SK-N-MC (cell line): ENCODE measurements at regions not wholly inside any gene's neighbourhood (a gene's known extent, or its start where the extent isn't known, plus 50 kb on each side); places are given as distances from the start of the nearest gene placed in this dataset.

Experiments used
- DNase-seq: peaks from one replicate; pipeline ENCODE4 v3.0.0-alpha.2; 2011; ENCODE audit warnings: low read depth, low spot score
- H3K27ac ChIP-seq: fragments of 200-600 bp; sonication (generic); 2 replicates; pipeline ENCODE4 v1.5.1; 2016; ENCODE audit warnings: mixed run types
- H3K36me3 ChIP-seq: fragments of 200-600 bp; sonication (generic); 2 replicates; pipeline ENCODE4 v1.6.1; 2017; ENCODE audit warnings: antibody characterized with exemption, low read length, mixed read lengths; ENCODE audit not compliant: insufficient read depth
- H3K4me3 ChIP-seq: fragments of 200-600 bp; sonication (generic); 2 replicates; pipeline ENCODE4 v1.5.1; 2016
- H3K9ac ChIP-seq: fragments of 200-600 bp; sonication (generic); 2 replicates; pipeline ENCODE4 v1.8.0; 2017; ENCODE audit warnings: mixed run types, mixed read lengths; ENCODE audit not compliant: insufficient read length
- H3K9me3 ChIP-seq: fragments of 200-600 bp; sonication (generic); 2 replicates; pipeline ENCODE4 v1.6.1; 2017; ENCODE audit warnings: low read depth, mild to moderate bottlenecking, antibody characterized with exemption, low read length, moderate library complexity, mixed read lengths
- EZH2 ChIP-seq: fragments of 200-600 bp; sonication (generic); IDR thresholded peaks from one replicate; pipeline ENCODE4 v1.6.1; 2017; ENCODE audit warnings: antibody characterized with exemption
- FOXP2 ChIP-seq: optimal IDR thresholded peaks from 2 replicates; pipeline ENCODE3; 2011; ENCODE audit warnings: mild to moderate bottlenecking, moderate library complexity; ENCODE audit not compliant: insufficient read depth; ENCODE audit errors: extremely low read length, control extremely low read depth
- POLR2AphosphoS5 ChIP-seq: IDR thresholded peaks from 2 replicates; pipeline ENCODE4 v1.6.1; 2012; ENCODE audit warnings: mild to moderate bottlenecking, low read depth, low read length, borderline replicate concordance

GRCh38 chr1:232470711-232471110, 159.2 kb downstream of the SIPA1L2 start:
- DNase-seq: no peak
- H3K27ac ChIP-seq: no peak overlapping the region
- no peak overlapping the region for H3K9ac ChIP-seq
- no peaks in the 10 kb centered on the region for H3K36me3 ChIP-seq
- no peak for TF ChIP-seq EZH2
- TF ChIP-seq POLR2AphosphoS5: no peak
- no peak for TF ChIP-seq FOXP2
- H3K4me3 ChIP-seq: no peak overlapping the region
- H3K9me3 ChIP-seq: no peaks in the 10 kb centered on the region

DNA sequence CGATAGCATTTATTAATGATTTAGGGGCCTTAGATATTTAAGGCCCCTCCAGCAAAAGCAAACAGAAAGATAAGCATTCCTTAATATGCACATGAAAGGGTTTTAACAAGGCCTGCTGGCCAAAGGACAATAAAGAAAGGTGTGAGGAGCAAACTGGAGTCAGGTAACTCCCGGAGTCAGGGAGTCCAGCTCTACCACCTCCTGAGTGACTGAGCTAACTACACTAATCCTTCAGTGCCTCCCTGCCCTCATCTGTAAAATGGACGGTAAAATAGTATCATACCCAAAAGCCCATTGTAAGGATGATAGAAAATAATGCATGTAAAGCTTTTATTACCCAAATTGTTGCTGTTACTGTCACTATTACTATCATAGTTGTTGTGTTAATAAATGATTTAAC, 161.7 kb downstream of the SIPA1L2 start:
- Histone ChIP-seq H3K27ac (no peak overlapping the region), H3K9ac (no peak overlapping the region), H3K36me3 (no peaks in the 10 kb centered on the region), H3K4me3 (no peak overlapping the region), H3K9me3 (no peaks in the 10 kb centered on the region)
- DNase-seq: no peak
- TF ChIP-seq FOXP2: no peak
- no peak for TF ChIP-seq POLR2AphosphoS5
- no peak for TF ChIP-seq EZH2

DNA sequence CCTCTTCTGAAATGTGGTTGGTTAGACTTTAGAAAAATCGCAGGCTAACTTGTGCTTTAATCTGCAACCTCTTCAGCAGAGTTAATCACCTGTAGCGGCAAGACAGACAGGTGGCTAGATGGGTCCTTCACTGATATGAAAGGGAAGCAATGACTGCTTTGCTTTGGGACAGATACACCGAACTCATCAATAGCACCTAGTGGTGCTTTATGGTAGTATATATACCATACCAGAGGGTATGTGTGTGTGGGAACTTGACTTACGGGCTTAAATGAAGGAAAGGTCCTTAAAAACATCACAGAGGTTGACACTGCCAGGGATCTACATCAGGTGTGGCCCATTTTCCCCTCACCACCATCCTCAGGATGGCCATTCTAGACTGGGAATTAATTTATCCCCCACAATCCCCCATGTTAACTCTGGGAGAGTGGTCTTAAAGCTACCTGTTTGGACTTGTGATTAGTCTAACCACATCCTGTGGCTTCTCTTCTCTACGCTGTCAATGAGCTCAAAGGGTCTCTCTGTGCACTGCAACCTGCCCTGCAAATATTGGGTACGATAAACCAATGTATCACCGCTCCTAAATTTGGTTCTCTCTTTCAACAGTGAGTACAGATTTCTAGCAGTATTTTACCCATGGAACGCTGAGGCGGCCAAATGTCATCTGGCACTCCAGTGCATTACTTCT, 162.7 kb downstream of the SIPA1L2 start:
- no peak for DNase-seq
- Histone ChIP-seq H3K4me3 (no peak overlapping the region), H3K27ac (no peak overlapping the region), H3K36me3 (no peaks in the 10 kb centered on the region), H3K9ac (no peak overlapping the region), H3K9me3 (no peaks in the 10 kb centered on the region)
- TF ChIP-seq EZH2 (no peak), POLR2AphosphoS5 (no peak), FOXP2 (no peak)

DNA sequence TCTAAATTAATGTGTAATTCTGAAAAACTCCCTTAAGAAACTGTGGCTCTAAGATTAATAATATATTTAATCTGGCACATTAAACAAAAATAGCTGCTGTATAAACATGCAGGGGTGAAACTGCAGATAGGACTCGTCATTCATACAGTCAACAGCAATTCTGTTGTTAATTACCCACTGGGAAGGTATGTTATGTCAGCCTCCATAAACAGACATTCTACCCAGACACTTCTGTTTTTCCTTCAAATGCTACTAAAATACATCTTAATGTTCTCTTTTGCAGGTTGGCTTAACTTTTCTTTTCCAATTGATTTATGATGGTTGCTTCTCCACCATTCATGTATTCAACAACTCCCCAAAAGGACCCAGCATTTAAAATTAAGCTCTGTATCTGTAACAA, 165.6 kb downstream of the SIPA1L2 start:
- Histone ChIP-seq H3K9ac (no peak overlapping the region), H3K36me3 (no peaks in the 10 kb centered on the region), H3K9me3 (no peaks in the 10 kb centered on the region), H3K27ac (no peak overlapping the region), H3K4me3 (no peak overlapping the region)
- DNase-seq: no peak
- TF ChIP-seq FOXP2 (no peak), POLR2AphosphoS5 (no peak), EZH2 (no peak)

- no peaks in the 10 kb centered on the region for H3K36me3 ChIP-seq
- no peaks in the 10 kb centered on the region for H3K9me3 ChIP-seq
- no peak for DNase-seq
- no peak overlapping the region for H3K4me3 ChIP-seq
- TF ChIP-seq POLR2AphosphoS5 (no peak), FOXP2 (no peak)
- H3K27ac ChIP-seq: no peak overlapping the region
- no peak overlapping the region for H3K9ac ChIP-seq
These were observed 166.7 kb downstream of the SIPA1L2 start for GRCh38 chr1:232463225-232463624.

DNA sequence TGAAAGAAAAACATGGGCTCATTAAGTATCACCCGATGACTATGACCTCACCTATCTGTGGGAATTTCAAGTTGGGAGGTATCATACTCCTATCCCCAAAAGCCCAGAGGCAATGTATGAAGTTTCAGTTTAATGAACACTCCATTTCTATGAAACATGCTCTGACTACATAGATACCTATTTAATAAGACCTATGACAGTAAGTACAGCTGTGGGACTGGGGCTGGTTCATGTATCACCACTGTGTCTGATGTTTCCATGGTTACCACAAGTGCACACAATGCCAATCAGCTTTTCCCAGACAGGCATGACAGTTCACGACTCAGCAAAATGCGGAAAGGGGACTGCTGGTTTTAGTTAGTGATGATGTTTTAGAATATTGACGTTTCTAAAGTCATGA, 167.7 kb downstream of the SIPA1L2 start:
- Histone ChIP-seq H3K9ac (no peak overlapping the region), H3K36me3 (no peaks in the 10 kb centered on the region), H3K4me3 (no peak overlapping the region), H3K27ac (no peak overlapping the region), H3K9me3 (no peaks in the 10 kb centered on the region)
- no peak for DNase-seq
- no peak for TF ChIP-seq FOXP2
- TF ChIP-seq EZH2: no peak
- TF ChIP-seq POLR2AphosphoS5: no peak

DNA sequence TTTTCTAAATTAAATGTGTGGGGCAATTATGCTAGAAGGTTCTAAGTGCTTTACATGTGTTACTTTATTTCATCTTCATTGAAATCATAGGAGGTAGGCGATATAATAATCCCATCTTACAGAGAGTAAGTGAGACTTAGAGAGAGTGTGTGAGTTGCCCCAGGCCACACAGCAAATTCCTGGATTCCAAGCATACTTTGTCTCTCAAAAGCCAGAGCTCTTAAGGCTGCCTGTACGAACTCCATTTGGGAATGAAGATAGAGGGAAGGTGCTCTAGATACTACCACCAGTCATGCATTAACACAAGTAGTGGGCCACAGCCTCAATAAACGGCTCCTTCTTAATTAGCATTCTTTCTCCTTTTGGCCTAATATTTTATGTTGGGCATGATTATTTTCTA, 170.1 kb downstream of the SIPA1L2 start:
- TF ChIP-seq POLR2AphosphoS5 (no peak), FOXP2 (no peak), EZH2 (no peak)
- no peak for DNase-seq

GRCh38 chr1:232459087-232459486, 170.8 kb downstream of the SIPA1L2 start:
- no peak overlapping the region for H3K9ac ChIP-seq
- TF ChIP-seq FOXP2: no peak
- TF ChIP-seq EZH2: no peak
- TF ChIP-seq POLR2AphosphoS5: no peak
- H3K27ac ChIP-seq: no peak overlapping the region
- H3K36me3 ChIP-seq: no peaks in the 10 kb centered on the region
- no peak for DNase-seq
- H3K4me3 ChIP-seq: no peak overlapping the region
- no peaks in the 10 kb centered on the region for H3K9me3 ChIP-seq

More for the DNA sequence above, 170.1 kb downstream of the SIPA1L2 start:
- no peaks in the 10 kb centered on the region for H3K9me3 ChIP-seq
- H3K4me3 ChIP-seq: no peak overlapping the region; the same call in 1 of the 2 replicates
- H3K27ac ChIP-seq: no peak overlapping the region
- H3K9ac ChIP-seq: no peak overlapping the region
- H3K36me3 ChIP-seq: no peaks in the 10 kb centered on the region

GRCh38 chr1:232457595-232457994, 172.3 kb downstream of the SIPA1L2 start:
- no peaks in the 10 kb centered on the region for H3K36me3 ChIP-seq
- H3K4me3 ChIP-seq: no peak overlapping the region
- no peak overlapping the region for H3K27ac ChIP-seq
- no peaks in the 10 kb centered on the region for H3K9me3 ChIP-seq
- TF ChIP-seq FOXP2: no peak
- no peak for TF ChIP-seq EZH2
- TF ChIP-seq POLR2AphosphoS5: no peak
- no peak for DNase-seq
- H3K9ac ChIP-seq: no peak overlapping the region
